ENCODE measurements at regions not wholly inside any gene's neighbourhood (a gene's known extent, or its start where the extent isn't known, plus 50 kb on each side); places are given as distances from the start of the nearest gene placed in this dataset.

- no peak for TF ChIP-seq CTCF (IDR thresholded peaks at IDR 0.05; ENCODE audit: low read length)
- no peak for TF ChIP-seq EZH2 (optimal IDR thresholded peaks at IDR 0.05; ENCODE audit: low read depth, low read length)
- TF ChIP-seq EZH2phosphoT487 (IDR thresholded peaks at IDR 0.05; ENCODE audit: low read length) = no peak
These were observed 77.0 kb upstream of the SMIM21 start for GRCh38 chr18:75504469-75504868.
